NCI-H1436 (cell line): ENCODE measurements at regions not wholly inside any gene's neighbourhood (a gene's known extent, or its start where the extent isn't known, plus 50 kb on each side); places are given as distances from the start of the nearest gene placed in this dataset.

ENCODE experiments used
- DNase-seq: peaks from one replicate; lab custom pipeline; 2025; lab: John Stamatoyannopoulos, UW

DNA sequence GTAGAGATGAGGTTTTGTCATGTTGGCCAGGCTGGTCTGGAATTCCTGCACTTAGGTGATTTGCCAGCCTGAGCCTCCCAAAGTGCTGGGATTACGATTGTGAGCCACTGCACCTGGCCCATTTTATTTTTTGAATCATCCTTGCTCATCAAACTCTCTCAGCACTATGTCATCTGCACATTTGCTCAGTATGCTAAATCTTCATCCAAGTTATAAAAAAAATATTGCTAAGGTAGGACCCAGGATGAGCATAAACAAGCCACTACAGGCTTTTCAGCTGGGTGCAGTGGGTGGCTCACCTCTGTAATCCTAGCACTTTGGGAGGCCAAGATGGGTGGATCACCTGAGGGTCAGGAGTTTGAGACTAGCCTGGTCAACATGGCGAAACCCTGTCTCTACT, 510.1 kb upstream of the LARGE1 start:
- DNase-seq: no peak

DNA sequence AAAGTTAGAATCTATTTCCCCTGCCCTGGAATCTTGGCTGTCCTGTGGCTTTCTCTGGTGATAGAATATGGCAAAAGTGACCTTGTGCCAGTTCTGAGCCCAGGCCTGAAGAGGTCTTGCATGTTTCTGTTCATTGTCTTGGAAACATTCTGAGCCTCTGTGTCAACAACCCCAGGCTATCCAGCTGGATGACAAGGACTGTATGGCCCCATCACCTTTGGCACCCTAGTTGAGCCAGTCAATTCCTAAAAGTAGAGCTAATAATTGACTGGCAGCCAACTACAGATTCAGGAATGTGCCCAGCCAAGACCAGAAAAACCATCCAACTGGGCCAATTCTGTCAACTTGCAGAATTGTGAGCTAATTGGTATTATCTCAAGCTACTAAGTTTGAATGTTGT, 514.1 kb upstream of the LARGE1 start:
- no peak for DNase-seq

DNA sequence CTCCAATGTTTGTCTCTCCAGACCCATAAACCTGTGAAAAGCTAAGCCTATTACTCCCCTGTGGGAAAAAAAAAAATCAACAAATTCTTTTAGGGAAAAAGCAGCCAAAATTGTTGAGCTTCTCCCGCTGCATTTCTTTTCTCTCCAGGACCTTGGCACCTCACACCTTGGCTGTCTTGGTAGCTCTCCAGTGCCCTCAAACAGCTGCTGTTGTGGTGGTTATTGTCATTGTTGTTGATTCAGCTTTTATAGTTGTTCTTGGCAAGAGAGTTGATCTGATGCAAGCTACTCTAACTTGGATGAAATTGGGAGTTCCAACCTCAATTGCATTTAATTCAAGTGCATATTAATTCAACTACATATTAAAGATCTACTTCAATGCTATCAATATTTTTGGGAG, 516.9 kb upstream of the LARGE1 start:
- no peak for DNase-seq

DNA sequence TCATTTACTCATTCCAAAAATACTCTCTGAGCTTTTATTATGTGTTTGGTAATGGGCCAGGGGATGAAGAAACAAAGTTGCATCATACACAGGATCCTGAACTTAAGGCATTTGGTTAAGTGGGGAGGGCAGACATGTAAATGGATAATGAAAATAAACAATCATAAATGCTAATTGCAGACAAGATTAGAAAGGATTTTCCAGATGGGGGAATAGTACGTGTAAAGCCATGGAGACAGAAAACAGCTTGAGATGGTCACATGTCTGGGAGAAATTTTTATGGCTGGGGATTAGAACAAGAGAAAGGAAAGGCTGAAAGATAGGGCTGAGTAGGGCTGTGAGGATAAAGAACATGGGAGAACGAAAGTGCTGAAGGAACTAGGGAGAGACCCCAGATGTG, 534.3 kb upstream of the LARGE1 start:
- DNase-seq: no peak

DNA sequence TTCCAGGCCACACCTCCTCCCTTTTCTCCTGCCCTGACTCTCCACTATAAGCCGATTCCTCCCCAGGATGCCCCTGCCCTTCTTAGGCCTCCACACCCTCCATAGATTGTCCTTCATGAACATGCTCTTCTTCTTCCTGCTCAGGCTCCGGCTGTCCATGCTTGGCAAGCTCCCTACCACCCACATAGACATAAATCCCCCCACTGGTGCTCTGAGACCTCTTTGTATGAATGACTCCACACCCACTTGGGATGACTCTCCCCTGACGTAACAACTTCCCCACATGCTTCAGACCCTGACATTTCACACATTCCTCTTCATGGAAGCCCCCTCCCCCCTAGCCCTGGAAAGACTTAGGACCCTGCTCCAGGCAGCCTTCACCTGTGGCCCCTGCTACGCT, 542.5 kb upstream of the LARGE1 start:
- no peak for DNase-seq

DNA sequence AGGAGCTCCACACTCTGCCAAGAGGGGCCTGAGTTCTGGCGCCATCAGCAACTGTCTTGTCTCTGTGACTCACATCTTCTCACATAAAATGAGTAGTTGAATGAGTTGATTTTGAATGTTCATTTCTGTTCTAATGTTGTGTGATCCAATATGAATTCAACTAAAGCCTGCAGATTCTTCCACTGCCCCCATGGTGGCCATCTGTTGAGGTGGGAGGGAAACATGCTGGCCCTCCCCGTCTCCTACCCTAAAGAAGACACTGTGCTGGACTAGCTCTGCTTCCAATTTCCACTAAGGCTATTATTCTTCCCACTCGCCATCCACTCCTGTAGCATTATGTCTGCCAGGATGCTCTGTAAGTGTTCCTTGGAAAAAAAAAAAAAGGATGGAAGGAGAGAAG, 555.6 kb upstream of the LARGE1 start:
- no peak for DNase-seq

DNA sequence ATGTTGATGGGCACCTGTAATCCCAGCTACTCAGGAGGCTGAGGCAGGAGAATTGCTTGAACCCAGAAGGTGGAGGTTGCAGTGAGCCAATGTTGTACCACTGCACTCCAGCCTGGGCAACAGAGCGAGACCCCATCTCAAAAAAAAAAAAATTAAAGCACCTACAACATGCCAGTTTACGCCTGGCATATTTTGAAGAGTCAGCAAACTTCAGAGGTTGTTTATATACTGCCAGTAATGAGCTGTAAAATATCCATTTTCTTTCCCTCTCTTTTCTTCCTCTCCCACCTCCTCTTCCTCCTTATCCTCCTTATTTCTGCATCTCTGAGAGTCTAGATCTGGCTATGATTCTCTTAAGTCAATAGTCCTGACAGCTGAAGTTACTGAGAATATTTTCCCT, 556.5 kb upstream of the LARGE1 start:
- DNase-seq: no peak

DNA sequence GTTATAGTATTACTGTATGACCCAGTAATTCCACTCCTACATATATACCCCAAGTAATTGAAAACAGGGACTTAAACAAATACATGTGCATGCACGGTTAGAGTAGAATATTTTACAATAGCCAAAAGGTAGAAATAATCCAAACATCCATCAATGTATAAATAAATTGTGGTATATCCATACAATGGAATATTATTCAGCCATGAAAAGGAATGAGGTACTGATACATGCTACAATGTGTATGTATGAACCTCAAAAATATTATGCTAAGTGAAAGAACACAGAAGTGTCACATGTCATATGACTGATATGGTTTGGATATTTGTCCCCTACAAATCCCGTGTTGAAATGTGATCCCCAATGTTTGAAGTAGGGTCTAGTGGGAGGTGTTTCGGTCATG, 560.8 kb upstream of the LARGE1 start:
- DNase-seq: no peak

DNA sequence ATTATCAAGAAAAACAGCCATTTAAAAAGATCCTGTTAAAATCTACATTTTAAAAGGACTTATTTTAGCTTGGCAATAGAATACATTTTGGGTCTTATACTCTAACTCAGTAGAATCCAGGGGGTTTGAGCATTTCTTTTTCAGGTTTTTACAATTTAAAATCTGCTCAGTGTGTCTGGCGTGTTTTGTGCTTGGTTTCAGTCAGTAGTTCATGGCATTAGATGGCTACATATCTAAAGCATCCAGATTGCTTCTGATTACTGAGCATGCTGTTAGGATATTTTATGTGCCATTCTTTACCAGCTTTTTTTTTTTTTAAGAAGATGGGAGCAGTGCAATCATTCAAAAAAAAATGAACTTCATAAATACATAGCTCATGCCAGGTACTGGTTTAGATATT, 566.1 kb upstream of the LARGE1 start:
- DNase-seq: no peak

DNA sequence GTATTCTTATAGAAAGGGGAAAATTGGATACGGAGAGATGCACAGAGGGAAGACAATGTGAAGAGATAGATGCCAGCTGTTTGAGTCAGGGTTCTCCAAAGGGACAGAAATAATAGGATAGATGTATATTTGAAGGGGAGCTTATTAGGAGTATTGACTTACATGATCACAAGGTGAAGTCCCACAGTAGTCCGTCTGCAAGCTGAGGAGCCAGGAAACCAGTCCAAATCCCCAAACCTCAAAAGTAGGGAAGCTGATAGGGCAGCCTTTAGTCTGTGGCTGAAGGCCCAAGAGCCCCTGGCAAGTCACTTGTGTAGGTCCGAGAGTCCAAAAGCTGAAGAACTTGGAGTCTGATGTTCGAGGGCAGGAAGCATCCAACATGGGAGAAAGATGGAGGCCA, 569.6 kb upstream of the LARGE1 start:
- no peak for DNase-seq

DNA sequence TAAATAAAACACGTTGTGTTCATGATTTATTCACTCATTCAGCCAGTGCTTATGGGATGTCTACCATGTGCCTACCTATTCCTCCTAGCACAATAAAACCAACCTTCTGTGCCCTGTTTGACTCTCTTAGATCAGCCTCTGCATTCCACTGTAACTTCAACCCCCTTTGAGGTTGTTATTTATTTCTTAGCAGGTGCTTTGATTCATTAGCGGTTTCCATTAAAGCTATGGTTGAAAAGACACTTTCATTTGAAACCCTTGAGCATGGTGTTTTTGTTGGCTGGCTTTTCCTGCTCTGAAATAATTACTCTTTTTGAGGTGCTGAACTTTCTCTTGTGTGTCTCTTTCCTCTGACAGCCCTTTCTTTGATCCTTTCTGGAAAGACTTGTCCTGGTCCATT, 570.6 kb upstream of the LARGE1 start:
- no peak for DNase-seq

DNA sequence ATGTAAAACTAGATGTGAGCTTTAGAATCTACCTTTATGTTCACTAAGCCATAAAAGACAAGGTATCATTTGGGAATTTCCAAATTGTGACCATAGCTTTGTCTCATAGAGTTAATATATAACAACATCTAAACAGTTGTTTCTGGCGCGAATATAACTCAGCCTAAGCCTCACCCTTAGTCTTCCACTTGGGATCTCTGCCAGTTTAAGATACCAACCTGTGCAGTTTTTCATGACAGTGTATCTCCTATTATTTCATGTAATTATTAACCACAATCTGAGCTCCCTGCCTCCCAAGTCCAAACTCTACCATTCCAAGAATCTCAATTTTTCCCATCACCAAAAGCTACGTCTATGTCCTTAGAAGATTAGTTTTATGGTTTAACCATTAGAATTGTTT, 572.5 kb upstream of the ISX start:
- DNase-seq: no peak

DNA sequence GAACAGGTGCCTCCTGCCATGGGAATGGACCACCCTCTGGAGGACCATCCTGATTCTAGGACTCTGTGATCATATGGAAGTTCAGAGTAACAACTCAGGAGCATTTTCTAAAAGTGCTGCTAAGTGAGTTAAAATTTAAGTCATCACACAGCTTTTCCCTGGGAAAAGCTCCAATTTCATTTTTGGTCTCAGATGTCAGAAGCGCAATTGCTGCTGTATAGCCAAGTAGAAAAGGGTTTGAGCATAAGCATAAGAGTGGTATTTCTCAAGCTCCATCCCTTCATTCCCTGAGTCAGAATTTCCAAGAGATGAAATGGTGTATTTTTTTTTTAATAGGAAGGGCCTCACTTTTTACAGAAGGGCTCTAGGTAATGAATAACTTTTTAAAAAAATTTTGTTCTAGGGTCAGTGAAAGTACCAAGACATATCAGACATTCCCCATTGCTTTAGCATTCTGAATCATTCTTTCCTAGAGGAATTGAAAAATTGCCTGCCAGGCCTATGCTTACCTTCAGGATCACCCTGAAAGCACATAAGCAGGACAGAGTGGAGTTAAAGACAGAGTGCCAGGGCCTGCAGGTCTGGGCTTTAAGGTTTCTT, 564.5 kb upstream of the ISX start:
- DNase-seq: no peak

DNA sequence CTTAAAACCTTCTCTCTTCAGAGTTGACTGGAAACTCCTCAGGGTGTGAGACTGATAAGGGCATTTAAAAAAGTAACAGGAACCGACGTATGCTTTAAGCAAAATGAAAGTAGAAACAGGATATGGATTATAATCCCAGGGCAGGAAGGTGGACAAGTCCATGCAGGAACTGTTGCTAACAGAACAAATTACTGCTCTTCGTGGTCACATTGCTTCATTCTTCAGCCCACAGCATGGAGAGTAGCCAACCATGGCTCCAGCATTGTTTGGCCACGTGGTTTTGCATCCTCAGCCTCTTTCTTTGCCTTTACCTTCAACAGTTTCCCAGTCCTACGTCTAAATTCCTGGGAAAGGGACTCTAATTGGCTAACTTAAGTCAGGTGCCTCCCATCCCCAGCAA, 563.1 kb upstream of the ISX start:
- DNase-seq: no peak

DNA sequence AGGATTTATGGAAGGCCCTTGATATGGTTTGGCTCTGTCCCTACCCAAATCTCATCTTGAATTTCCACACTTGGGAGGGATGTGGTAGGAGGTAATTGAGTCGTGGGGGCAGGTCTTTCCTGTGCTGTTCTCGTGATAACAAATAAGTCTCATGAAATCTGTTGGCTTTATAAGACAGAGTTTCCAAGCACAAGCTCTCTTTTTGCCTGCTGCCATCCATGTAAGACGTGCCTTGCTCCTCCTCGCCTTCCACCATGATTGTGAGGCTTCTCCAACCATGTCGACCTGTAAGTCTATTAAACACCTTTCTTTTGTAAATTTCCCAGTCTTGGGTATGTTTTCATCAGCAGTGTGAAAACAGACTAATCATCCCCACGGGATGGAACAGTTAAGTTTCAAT, 557.2 kb upstream of the ISX start:
- DNase-seq: no peak

DNA sequence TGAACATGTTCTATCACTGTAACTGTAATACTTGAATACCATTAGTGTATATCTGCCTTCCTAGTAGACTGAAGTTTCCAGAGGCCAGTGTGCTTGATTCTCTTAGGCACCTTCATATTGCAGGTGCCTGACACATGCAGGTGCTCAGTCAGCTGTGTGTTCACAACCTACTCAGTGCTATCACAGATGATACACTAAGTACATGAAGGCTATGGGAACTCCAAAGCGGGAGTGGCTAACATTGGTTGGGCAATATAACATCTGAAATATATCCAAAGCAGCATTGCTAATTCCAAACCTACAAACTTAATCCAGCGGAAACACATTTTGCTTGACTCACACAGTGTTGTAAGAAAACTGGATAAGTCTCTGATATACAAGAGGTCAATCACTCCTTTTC, 539.3 kb upstream of the ISX start:
- DNase-seq: no peak

DNA sequence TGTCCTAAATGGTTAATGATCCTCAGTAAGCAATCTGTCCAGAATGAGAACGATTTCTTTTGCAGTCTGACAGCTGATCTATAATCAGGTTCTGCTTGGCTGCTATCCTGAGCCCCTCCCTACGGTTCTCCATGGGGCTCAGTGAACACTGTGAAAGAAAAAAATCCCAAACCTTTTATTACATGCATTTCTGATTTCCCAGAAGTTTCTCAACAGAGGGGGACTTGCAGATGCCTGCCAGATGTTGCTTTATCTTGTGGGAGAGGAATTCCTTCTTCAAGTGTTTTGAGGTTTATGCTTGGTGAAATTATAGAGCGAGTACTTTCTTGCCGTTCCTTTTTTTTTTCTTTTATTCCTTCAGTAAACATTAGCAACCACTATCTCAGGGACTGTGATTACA, 531.9 kb upstream of the ISX start:
- no peak for DNase-seq

DNA sequence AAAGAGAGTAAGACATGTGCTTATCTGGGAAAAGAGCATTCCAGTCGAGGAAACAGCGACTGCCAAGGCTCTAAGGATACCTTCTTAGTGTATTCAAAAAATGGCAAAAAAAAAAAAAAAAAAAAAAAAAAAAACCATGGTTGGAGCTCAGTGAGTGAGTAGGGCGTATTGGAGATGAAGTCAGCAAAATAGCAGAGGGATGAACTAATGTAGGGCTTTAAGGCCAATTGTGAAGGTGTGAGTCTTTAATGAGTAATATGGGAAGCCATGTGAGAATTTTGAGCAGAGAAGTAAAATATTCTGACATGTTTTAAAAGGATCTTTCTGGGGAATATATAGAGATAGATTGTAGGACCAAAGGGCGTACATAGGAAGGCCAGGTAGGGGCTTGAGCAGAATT, 498.6 kb upstream of the ISX start:
- no peak for DNase-seq

DNA sequence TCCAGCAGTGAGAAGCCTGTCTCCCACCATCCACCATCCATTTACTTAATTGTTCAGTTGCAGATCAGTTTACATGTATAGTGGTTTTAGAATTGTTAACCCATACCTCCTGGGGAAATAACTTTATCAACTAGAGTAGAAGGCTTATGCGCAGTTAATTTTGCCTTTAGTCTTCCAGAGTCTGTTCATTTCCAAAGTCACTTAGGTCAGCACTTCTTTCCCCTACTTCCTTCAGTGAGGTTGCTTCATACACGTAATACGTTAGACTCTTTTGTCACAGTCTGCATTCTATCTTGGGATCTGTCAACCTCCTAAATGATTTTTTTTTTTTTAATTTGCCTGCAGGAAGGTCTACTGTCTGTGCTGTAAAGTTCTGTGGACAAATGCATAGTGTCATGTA, 495.6 kb upstream of the ISX start:
- no peak for DNase-seq

DNA sequence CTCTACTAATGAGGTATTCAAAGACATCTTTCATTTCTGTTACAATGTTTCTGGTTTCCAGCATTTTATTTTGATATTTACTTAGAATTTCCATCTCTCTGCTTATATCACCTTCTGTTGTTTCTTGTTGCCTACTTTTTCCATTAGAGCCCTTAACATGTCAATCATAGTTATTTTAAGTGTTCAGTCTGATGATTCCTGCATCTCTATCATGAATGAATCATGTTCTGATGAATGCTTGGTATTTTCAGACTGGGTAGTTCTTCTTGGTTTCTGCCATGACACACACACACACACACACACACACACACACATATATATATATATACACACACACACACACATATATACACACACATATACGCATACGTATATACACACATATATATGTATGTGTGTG, 486.4 kb upstream of the ISX start:
- no peak for DNase-seq

DNA sequence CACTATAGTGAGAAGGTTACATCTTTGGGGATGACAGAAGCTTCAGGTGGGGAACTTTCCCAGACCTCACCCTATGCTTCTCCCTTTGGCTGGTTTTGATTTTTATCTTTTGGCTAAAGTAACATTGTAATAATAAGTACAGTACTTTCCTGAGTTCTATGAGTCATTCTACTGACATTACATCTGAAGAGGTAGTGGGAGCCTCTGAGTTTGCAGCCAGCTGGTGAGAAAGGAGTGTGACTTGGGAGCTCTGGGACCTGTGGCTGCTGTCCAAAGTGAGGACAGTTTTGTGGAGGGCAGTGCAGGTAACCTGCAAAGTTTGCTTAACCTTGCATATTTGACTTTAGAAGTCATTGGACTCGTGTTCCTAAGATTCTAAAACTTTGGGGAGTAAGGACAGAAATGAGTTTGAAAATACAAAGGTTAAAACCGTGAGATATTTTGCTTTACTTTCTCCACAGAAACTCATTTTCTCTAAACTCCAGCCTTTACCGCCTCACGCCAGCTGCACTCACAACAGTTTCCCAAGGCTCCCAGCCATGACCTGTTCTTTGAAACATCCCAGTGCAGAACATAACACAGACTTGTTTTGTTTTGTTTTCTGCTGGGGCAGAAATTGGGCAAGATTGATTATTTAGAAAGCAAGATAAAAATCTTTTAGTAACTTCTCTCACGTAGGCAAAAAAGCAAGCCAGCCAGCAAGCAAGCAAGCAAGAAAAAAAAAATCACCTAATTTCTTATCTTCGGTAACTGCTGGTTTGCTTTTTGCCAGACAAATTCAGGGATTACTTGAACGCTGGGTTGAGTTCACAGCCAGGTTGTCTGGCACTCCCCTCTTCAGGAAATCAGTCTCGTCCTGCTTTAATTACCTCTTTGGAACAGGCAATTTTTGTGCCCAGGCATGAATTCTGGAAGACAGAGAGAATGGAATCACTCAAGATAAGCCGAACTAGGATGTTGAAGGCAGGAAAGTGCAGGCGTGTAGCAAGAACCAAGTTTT, 478.3 kb upstream of the ISX start:
- no peak for DNase-seq

DNA sequence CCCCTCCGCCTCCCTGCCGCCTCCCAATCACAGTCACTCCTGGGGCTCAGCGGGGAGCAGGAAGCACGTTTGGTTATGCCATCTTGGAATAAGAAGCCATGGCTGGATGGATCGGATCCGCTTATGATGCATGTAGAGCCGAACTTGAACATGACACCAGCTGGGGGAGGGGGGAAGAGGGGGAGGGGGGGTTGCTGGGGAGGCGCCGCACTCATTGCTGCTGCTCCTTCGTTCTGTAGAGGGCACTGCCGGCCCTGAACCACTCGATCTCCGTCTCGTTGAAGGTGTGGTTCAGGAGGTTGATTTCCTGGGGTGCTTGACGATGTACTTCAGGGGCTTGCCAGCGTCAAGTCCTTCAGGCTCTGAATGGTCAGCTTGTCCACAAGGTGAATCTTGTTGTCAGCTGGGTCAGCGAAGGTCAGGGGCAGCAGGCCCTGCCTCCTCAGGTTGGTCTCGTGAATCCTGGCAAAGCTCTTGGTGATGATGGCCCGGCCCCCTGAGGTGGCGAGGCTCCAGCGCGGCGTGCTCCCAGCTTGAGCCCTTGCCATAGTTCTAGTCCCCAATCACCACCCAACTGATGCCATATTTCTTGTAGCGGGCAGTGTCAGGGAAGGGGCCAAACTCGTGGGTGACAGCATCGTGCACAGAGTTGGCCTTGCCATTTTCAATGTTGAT, 476.9 kb upstream of the ISX start:
- DNase-seq: no peak

DNA sequence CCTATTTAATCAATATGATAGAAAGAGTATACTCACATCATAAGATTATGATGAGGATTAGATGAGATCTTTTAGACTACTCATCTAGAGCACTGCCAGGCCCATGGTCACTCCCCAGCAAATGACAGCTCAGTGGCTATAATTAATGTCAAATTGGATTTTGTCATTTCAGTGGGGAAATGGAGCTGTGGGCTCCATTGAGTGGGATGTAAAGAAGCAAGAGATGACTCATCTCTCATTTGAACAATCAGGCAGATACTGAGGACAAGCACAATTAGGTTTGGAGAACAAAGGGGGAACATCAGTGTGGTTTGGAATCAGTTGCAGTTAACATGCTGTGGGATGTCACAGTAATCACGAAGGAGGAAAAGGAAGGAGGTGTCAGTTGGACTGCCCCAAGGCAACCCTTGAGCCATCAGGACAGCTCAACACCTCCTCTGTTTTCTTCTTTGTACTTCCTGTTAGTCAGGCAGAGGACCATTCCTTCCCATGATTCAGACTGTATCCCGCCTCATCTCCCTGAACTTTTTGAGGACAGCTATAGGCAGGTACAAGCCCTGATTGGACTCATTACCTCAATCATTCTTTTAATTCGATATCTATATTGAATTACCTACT, 473.7 kb upstream of the ISX start:
- DNase-seq: no peak
